ENCODE measurements at regions not wholly inside any gene's neighbourhood (a gene's known extent, or its start where the extent isn't known, plus 50 kb on each side); places are given as distances from the start of the nearest gene placed in this dataset.

DNA sequence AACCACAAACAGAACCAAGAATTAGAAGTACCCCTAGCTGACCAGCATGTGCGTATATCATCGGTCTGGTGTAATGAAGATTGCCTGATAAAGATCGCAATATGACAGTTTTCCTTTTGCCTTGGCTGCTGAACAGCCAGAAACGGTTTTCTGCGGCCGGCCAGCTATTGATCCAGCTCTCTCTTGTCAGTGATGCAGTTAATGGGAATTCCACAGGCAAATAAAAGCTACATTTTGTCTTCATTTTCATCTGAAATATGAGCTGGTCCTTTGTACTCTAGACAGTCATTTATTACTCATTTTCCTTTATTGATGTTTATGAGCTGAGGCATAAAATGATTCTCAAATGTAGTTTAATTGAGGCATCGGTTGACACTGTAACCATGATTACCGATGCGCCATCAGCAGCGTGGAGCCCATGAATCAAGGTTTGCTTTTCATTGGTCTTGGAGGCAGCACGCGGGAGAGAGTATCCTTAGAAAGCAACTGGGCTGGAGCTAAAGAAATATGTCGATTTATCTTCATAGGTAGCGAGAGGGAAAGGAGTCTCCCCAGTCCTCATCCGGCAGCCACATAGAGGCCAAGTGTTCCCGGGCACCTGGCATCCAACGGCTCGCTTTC is 535.2 kb downstream of the GALR1 start:
- Histone ChIP-seq H3K4me1 (ENCODE audit: control insufficient read depth in 1 of 2, insufficient read depth in 2 of 2, low read length in 2 of 2) (no peaks in the 10 kb centered on the region), H3K9me3 (ENCODE audit: control insufficient read depth, low read length) (no peaks in the 10 kb centered on the region), H3K27ac (ENCODE audit: low read depth in 1 of 2, low read length in 2 of 2) (no peak overlapping the region), H3K27me3 (ENCODE audit: control insufficient read depth in 1 of 2, insufficient read depth in 2 of 2, low read length in 1 of 2) (no peaks in the 10 kb centered on the region), H3K4me3 (ENCODE audit: low read length in 2 of 2) (no peak overlapping the region), H3K36me3 (ENCODE audit: control insufficient read depth in 1 of 2, insufficient read depth in 2 of 2, low read length in 1 of 2) (no peaks in the 10 kb centered on the region)
- 89 to 91% methylated on average over 18 of the region's 18 CpGs for WGBS, 2 donors
- intact Hi-C loops (cut with DNase I), result no loop called here
- DNase-seq, result no peak
- ATAC-seq (ENCODE audit: low FRiP score), result no peak

DNA sequence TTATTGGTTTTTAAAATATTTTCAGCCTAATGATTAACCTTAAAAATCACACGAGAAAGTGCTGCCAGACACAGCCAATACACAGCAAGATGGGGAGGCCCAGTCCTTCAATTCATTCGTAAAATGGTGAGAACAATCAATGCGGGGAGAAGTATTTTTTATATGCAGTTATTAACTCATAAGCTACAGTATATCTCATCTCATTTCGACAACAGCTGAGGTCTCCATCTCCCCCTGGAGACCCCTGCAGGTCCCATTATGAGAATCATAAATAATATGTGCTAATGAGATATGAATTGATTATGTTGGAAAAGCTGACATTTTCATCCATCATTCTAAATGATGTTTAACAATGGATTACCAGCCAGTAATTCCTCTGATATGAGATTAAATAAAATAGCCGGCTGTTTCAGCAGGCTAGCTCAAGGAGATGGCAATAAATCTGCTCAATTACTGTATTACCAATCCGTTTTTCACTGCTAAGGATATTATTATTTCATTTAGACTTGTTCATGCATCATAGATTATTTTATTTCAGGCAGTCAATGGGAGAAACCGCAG is 535.8 kb downstream of the GALR1 start:
- 63 to 69% methylated on average over 7 of the region's 7 CpGs for WGBS, 2 donors
- H3K4me3 ChIP-seq (ENCODE audit: low read length in 2 of 2), result no peak overlapping the region
- intact Hi-C loops (cut with DNase I), result no loop called here
- H3K4me1 ChIP-seq (ENCODE audit: control insufficient read depth in 1 of 2, insufficient read depth in 2 of 2, low read length in 2 of 2), result no peaks in the 10 kb centered on the region
- H3K36me3 ChIP-seq (ENCODE audit: control insufficient read depth in 1 of 2, insufficient read depth in 2 of 2, low read length in 1 of 2), result no peaks in the 10 kb centered on the region
- ATAC-seq (ENCODE audit: low FRiP score) (no peak), DNase-seq (no peak)
- no peaks in the 10 kb centered on the region for H3K27me3 ChIP-seq (ENCODE audit: control insufficient read depth in 1 of 2, insufficient read depth in 2 of 2, low read length in 1 of 2)
- peaks cover 1% of the 10 kb centered on the region for H3K9me3 ChIP-seq (ENCODE audit: control insufficient read depth, low read length)
- H3K27ac ChIP-seq (ENCODE audit: low read depth in 1 of 2, low read length in 2 of 2), result no peak overlapping the region

GRCh38 chr18:77803024-77803423 is 553.4 kb downstream of the GALR1 start:
- WGBS, 2 donors, result 68 to 69% methylated on average over 3 of the region's 3 CpGs
- Histone ChIP-seq H3K27me3 (ENCODE audit: control insufficient read depth in 1 of 2, insufficient read depth in 2 of 2, low read length in 1 of 2) (no peaks in the 10 kb centered on the region), H3K4me3 (ENCODE audit: low read length in 2 of 2) (no peak overlapping the region), H3K36me3 (ENCODE audit: control insufficient read depth in 1 of 2, insufficient read depth in 2 of 2, low read length in 1 of 2) (no peaks in the 10 kb centered on the region), H3K27ac (ENCODE audit: low read depth in 1 of 2, low read length in 2 of 2) (no peak overlapping the region), H3K4me1 (ENCODE audit: control insufficient read depth in 1 of 2, insufficient read depth in 2 of 2, low read length in 2 of 2) (no peaks in the 10 kb centered on the region), H3K9me3 (ENCODE audit: control insufficient read depth, low read length) (no peaks in the 10 kb centered on the region)
- no peak for ATAC-seq (ENCODE audit: low FRiP score)
- no peak for DNase-seq
- intact Hi-C loops (cut with DNase I), result no loop called here

DNA sequence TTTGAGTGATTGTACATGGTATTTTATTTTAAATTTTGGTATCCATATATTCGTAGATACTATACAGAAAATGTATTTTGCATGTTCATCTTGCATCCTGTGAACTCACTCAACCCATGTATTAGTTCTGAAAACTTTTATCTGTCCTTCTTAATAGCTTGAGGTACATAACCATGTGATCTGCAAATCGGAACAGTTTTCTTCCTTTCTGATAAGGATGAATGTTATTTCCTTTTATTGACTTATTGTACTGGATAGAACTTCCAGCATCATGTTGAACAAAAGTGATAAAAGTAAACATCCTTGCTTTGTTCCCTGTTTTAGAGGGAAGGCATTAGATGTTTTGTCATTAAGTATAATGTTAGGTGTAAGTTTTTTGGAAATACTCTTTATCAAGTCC is 554.7 kb downstream of the GALR1 start:
- Histone ChIP-seq H3K4me3 (ENCODE audit: low read length in 2 of 2) (no peak overlapping the region), H3K36me3 (ENCODE audit: control insufficient read depth in 1 of 2, insufficient read depth in 2 of 2, low read length in 1 of 2) (no peaks in the 10 kb centered on the region), H3K4me1 (ENCODE audit: control insufficient read depth in 1 of 2, insufficient read depth in 2 of 2, low read length in 2 of 2) (no peaks in the 10 kb centered on the region), H3K27me3 (ENCODE audit: control insufficient read depth in 1 of 2, insufficient read depth in 2 of 2, low read length in 1 of 2) (no peaks in the 10 kb centered on the region), H3K27ac (ENCODE audit: low read depth in 1 of 2, low read length in 2 of 2) (no peak overlapping the region), H3K9me3 (ENCODE audit: control insufficient read depth, low read length) (no peaks in the 10 kb centered on the region)
- 42 to 48% methylated on average over 2 of the region's 2 CpGs for WGBS, 2 donors
- no peak for ATAC-seq (ENCODE audit: low FRiP score)
- intact Hi-C loops (cut with DNase I), result no loop called here
- DNase-seq, result no peak

DNA sequence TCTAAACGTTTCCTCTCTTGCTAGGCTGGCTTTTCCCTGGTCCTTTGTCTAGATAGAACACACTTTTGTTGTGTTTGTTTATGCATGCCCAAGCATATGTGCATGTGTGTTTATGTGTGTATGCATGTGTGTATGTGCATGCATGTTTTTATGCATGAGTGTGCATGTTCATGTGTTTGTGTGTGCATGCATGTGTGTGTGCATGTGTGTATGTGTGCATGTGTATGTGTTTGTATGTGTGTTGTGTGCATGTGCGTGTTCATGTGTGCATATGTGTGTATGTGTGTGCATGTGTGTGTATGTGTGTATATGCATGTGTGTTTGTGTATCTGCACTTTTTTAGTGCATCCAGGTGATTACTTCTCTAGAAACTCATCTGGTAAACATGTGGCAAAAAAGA is 558.0 kb downstream of the GALR1 start:
- 65 to 86% methylated on average over 2 of the region's 2 CpGs for WGBS, 2 donors
- intact Hi-C loops (cut with DNase I), result no loop called here
- no peaks in the 10 kb centered on the region for H3K27me3 ChIP-seq (ENCODE audit: control insufficient read depth in 1 of 2, insufficient read depth in 2 of 2, low read length in 1 of 2)

DNA sequence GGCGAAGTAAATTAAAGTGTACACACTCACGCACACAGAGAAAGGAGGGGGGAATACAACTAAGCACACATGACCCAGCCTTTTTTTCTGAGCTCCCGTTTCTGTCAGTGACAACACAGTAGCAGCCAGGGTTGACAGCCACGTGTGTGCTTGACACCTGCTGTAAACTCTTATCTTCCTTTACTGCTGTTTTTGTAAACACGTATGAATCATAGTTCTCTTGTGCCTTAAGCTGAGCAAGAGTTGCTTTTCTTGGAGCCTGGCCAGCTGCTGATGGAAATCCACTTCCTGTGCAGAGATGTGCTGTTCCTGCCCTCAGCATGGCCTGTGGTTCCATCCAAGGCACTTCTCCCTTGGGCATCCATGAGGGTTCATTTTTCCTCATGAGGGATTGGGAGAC is 561.9 kb downstream of the GALR1 start:
- Histone ChIP-seq H3K4me3 (ENCODE audit: low read length in 2 of 2) (no peak overlapping the region), H3K9me3 (ENCODE audit: control insufficient read depth, low read length) (no peaks in the 10 kb centered on the region), H3K27me3 (ENCODE audit: control insufficient read depth in 1 of 2, insufficient read depth in 2 of 2, low read length in 1 of 2) (no peaks in the 10 kb centered on the region), H3K4me1 (ENCODE audit: control insufficient read depth in 1 of 2, insufficient read depth in 2 of 2, low read length in 2 of 2) (no peaks in the 10 kb centered on the region), H3K36me3 (ENCODE audit: control insufficient read depth in 1 of 2, insufficient read depth in 2 of 2, low read length in 1 of 2) (no peaks in the 10 kb centered on the region), H3K27ac (ENCODE audit: low read depth in 1 of 2, low read length in 2 of 2) (no peak overlapping the region)
- no peak for DNase-seq
- WGBS, 2 donors, result 27 to 36% methylated on average over 5 of the region's 5 CpGs
- intact Hi-C loops (cut with DNase I), result no loop called here
- ATAC-seq (ENCODE audit: low FRiP score), result no peak

More for the DNA sequence above, 558.0 kb downstream of the GALR1 start:
- no peak overlapping the region for H3K27ac ChIP-seq (ENCODE audit: low read depth in 1 of 2, low read length in 2 of 2)
- DNase-seq, result no peak
- H3K36me3 ChIP-seq (ENCODE audit: control insufficient read depth in 1 of 2, insufficient read depth in 2 of 2, low read length in 1 of 2), result no peaks in the 10 kb centered on the region
- no peak overlapping the region for H3K4me3 ChIP-seq (ENCODE audit: low read length in 2 of 2)
- no peaks in the 10 kb centered on the region for H3K4me1 ChIP-seq (ENCODE audit: control insufficient read depth in 1 of 2, insufficient read depth in 2 of 2, low read length in 2 of 2)
- H3K9me3 ChIP-seq (ENCODE audit: control insufficient read depth, low read length), result no peaks in the 10 kb centered on the region
- no peak for ATAC-seq (ENCODE audit: low FRiP score)

- H3K36me3 ChIP-seq (ENCODE audit: control insufficient read depth in 1 of 2, insufficient read depth in 2 of 2, low read length in 1 of 2), result no peaks in the 10 kb centered on the region
- no peaks in the 10 kb centered on the region for H3K4me1 ChIP-seq (ENCODE audit: control insufficient read depth in 1 of 2, insufficient read depth in 2 of 2, low read length in 2 of 2)
- no peak for ATAC-seq (ENCODE audit: low FRiP score)
- no peaks in the 10 kb centered on the region for H3K27me3 ChIP-seq (ENCODE audit: control insufficient read depth in 1 of 2, insufficient read depth in 2 of 2, low read length in 1 of 2)
- no peak overlapping the region for H3K27ac ChIP-seq (ENCODE audit: low read depth in 1 of 2, low read length in 2 of 2)
- no peaks in the 10 kb centered on the region for H3K9me3 ChIP-seq (ENCODE audit: control insufficient read depth, low read length)
- intact Hi-C loops (cut with DNase I), result no loop called here
- 70 to 71% methylated on average over 3 of the region's 3 CpGs for WGBS, 2 donors
- no peak overlapping the region for H3K4me3 ChIP-seq (ENCODE audit: low read length in 2 of 2)
- no peak for DNase-seq
Observed at GRCh38 chr18:77815666-77816338, 566.2 kb downstream of the GALR1 start.

- no peak for ATAC-seq (ENCODE audit: low FRiP score)
- intact Hi-C loops (cut with DNase I), result no loop called here
Observed at GRCh38 chr18:77818328-77818727, 568.7 kb downstream of the GALR1 start.

DNA sequence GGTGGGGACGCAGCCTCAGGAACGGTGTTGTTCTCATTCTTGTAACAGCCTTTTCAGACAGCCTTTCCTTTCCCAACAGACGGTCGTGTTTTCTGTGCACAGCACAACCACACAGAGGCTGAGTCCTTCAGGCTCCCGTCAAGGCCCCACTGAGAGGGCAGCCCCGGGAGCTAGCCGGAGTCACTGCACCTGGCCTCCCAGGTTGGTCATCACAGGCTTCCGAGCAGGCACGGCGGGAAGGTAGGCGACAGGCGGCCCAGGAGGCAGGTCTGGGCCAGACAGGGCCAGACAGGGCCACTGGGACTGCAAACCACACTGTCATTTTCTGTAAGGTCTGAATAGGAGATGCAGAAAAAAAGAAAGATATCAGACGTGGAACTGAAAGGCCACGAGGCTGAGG is 570.8 kb downstream of the GALR1 start:
- Histone ChIP-seq H3K4me3 (ENCODE audit: low read length in 2 of 2) (no peak overlapping the region), H3K9me3 (ENCODE audit: control insufficient read depth, low read length) (no peaks in the 10 kb centered on the region), H3K36me3 (ENCODE audit: control insufficient read depth in 1 of 2, insufficient read depth in 2 of 2, low read length in 1 of 2) (no peaks in the 10 kb centered on the region), H3K27ac (ENCODE audit: low read depth in 1 of 2, low read length in 2 of 2) (no peak overlapping the region), H3K27me3 (ENCODE audit: control insufficient read depth in 1 of 2, insufficient read depth in 2 of 2, low read length in 1 of 2) (no peaks in the 10 kb centered on the region), H3K4me1 (ENCODE audit: control insufficient read depth in 1 of 2, insufficient read depth in 2 of 2, low read length in 2 of 2) (no peaks in the 10 kb centered on the region)
- DNase-seq, result peak in 1 of 2 donors; percentile 67
- ATAC-seq (ENCODE audit: low FRiP score), result no peak
- 86 to 88% methylated on average over 14 of the region's 14 CpGs for WGBS, 2 donors
- intact Hi-C loops (cut with DNase I), result no loop called here

More at GRCh38 chr18:77818328-77818727, 568.7 kb downstream of the GALR1 start:
- no peaks in the 10 kb centered on the region for H3K36me3 ChIP-seq (ENCODE audit: control insufficient read depth in 1 of 2, insufficient read depth in 2 of 2, low read length in 1 of 2)
- 69 to 72% methylated on average over 1 of the region's 1 CpG for WGBS, 2 donors
- no peaks in the 10 kb centered on the region for H3K27me3 ChIP-seq (ENCODE audit: control insufficient read depth in 1 of 2, insufficient read depth in 2 of 2, low read length in 1 of 2)
- H3K4me1 ChIP-seq (ENCODE audit: control insufficient read depth in 1 of 2, insufficient read depth in 2 of 2, low read length in 2 of 2), result no peaks in the 10 kb centered on the region
- no peaks in the 10 kb centered on the region for H3K9me3 ChIP-seq (ENCODE audit: control insufficient read depth, low read length)
- DNase-seq, result no peak
- H3K4me3 ChIP-seq (ENCODE audit: low read length in 2 of 2), result no peak overlapping the region
- no peak overlapping the region for H3K27ac ChIP-seq (ENCODE audit: low read depth in 1 of 2, low read length in 2 of 2)

All from aorta (tissue), 5 donors.